ENCODE measurements at regions not wholly inside any gene's neighbourhood (a gene's known extent, or its start where the extent isn't known, plus 50 kb on each side); places are given as distances from the start of the nearest gene placed in this dataset.

DNA sequence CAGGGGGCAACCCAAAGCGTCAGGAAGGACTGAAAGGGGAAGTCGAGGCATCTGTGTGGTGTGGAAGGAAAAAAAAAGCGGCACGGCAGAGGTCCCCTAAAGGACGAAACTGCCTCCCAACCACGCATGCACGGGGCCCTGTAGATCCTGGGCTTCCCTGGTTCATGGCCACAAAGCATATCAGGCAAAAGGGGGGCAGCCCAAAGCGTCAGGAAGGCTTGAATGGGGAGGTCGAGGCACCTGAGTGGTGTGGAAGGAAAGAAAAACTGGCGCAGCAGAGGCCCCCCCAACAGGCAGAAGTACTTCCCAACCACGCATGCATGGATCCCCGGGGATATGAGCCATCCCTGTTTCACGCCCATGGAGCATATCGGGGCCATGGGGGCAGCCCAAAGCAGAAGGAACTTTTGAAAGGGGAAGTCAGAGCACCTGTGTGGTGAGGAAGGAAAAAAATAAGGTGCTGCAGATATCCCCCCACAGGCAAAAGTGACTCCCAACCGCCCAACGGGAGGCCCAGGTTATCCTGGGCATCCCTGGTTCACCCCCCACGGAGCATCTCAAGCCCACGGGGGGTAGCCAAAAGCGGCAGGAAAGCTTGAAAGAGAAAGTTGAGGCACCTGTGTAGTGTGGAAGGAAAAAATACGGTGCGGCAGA lies 581.2 kb downstream of the ALG10 start:
- H3K4me3 ChIP-seq (ENCODE audit: control insufficient read depth, low read depth, low read length): no peak overlapping the region
- TF ChIP-seq, protein P1, sequence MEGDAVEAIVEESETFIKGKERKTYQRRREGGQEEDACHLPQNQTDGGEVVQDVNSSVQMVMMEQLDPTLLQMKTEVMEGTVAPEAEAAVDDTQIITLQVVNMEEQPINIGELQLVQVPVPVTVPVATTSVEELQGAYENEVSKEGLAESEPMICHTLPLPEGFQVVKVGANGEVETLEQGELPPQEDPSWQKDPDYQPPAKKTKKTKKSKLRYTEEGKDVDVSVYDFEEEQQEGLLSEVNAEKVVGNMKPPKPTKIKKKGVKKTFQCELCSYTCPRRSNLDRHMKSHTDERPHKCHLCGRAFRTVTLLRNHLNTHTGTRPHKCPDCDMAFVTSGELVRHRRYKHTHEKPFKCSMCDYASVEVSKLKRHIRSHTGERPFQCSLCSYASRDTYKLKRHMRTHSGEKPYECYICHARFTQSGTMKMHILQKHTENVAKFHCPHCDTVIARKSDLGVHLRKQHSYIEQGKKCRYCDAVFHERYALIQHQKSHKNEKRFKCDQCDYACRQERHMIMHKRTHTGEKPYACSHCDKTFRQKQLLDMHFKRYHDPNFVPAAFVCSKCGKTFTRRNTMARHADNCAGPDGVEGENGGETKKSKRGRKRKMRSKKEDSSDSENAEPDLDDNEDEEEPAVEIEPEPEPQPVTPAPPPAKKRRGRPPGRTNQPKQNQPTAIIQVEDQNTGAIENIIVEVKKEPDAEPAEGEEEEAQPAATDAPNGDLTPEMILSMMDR (conservative IDR thresholded peaks at IDR 0.05; ENCODE audit: control insufficient read depth, insufficient read depth, low read depth, low read length): no peak
- no peak for DNase-seq (ENCODE audit: low read depth)

DNA sequence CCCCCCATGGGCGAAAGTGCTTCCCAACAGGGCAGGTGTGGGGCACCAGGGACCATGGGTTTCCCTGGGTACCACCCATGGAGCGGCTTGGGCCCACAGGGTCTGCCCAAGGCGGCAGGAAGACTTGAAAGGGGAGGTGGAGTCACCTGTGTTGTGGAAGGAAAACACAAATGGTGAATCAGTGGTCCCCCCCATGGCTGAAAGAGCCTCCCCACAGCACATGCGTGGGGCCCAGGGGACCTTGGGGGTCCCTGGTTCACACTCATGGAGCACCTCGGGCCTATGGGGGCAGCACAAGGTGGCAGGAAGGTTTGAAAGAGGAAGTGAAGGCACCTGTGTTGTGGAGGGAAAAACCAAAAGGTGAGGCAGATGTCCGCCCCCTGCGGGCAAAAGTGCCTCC lies 581.9 kb downstream of the ALG10 start:
- TF ChIP-seq, protein P1 (conservative IDR thresholded peaks at IDR 0.05; ENCODE audit: control insufficient read depth, insufficient read depth, low read depth, low read length): no peak
- no peak overlapping the region for H3K4me3 ChIP-seq (ENCODE audit: control insufficient read depth, low read depth, low read length)
- no peak for DNase-seq (ENCODE audit: low read depth)

DNA sequence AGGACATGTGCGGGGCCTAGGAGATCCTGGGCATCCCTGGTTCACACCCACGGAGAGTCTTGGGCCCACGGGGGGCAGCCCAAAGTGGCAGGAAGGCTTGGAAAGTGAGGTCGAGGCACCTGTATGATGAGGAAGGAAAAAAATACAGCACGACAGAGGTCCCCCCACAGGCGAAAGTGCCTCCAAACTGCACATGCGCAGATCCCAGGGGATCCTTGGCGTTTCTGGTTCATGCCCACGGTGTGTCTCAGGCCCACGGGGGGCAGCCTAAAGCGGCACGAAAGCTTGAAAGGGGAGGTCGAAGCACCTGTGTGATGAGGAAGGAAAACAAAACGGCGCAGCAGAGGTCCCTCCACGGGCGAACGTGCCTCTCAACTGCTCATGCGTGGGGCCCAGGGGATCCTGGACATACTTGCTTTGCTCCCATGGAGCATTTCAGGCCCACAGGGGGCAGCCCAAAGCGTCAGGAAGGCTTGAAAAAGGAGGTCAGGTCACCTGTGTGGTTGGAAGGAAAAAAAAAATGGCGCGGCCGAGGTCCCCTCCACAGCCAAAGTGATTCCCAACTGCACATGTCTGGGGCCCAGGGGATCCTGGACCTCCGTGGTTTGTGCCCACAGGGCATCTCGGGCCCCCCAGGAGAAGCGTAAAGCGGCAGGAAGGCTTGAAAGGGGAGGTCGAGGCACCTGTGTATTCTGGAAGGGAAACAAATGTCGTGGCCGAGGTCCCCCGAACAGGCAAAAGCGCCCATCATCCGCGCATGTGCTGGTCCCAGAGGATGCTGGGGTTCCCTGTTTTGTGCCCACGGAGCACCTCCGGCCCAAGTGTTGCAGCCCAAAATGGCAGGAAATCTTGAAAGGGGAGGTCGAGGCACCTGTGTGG lies 582.6 kb downstream of the ALG10 start:
- no peak overlapping the region for H3K4me3 ChIP-seq (ENCODE audit: control insufficient read depth, low read depth, low read length)
- no peak for DNase-seq (ENCODE audit: low read depth)
- TF ChIP-seq, protein P1 (conservative IDR thresholded peaks at IDR 0.05; ENCODE audit: control insufficient read depth, insufficient read depth, low read depth, low read length): no peak

DNA sequence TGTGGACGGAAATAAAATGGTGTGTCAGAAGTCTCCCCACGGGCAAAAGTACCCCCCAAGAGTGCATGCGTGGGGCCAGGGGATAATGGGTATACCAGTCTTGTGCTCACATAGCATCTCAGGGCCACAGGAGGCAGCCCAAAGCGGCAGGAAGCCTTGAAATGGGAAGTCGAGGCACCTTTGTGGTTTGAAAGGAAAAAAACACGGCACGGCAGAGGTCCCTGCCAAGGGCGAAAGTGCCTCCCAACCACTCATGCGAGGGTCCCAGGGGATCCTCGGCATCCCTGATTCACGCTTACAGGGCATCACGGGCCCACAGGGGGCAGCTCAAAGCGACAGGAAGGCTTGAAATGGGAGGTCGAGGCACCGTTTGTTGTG lies 583.2 kb downstream of the ALG10 start:
- no peak for DNase-seq (ENCODE audit: low read depth)
- no peak overlapping the region for H3K4me3 ChIP-seq (ENCODE audit: control insufficient read depth, low read depth, low read length)
- TF ChIP-seq, protein P1 (conservative IDR thresholded peaks at IDR 0.05; ENCODE audit: control insufficient read depth, insufficient read depth, low read depth, low read length): no peak

DNA sequence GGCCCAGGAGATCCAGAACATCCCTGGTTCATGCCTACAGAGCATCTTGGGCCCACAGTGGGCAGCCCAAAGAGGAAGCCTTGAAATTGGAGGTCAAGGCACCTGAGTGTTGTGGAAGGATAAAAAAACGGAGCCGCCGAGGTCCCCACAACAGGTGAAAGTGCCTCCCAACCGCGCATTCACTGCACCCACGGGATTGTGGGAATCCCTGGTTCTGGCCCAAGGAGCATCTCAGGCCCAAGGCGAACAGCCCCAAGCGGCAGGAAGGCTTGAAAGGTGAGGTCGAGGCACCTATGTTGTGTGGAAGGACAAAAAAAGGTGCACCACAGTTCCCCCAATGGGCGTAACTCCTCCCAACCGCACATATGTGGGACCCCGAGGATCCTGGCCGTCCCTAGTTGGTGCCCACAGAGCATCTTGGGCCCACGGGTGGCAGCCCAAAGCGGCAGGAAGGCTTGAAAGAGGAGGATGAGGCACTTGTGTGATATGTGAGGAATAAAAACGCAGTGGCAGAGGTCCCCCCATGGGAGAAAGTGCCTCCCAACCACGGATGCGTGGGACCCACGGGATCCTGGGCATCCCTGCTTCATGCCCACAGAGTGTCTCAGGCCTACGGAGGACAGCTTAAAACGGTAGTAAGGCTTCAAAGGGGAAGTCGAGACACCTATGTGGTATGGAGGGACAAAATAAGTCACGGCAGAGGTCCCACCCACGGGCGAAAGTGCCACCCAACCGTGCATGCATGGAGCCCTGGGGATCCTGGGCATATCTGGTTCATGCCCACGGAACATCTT lies 583.9 kb downstream of the ALG10 start:
- DNase-seq (ENCODE audit: low read depth): no peak
- no peak overlapping the region for H3K4me3 ChIP-seq (ENCODE audit: control insufficient read depth, low read depth, low read length)
- TF ChIP-seq, protein P1 (conservative IDR thresholded peaks at IDR 0.05; ENCODE audit: control insufficient read depth, insufficient read depth, low read depth, low read length): no peak

DNA sequence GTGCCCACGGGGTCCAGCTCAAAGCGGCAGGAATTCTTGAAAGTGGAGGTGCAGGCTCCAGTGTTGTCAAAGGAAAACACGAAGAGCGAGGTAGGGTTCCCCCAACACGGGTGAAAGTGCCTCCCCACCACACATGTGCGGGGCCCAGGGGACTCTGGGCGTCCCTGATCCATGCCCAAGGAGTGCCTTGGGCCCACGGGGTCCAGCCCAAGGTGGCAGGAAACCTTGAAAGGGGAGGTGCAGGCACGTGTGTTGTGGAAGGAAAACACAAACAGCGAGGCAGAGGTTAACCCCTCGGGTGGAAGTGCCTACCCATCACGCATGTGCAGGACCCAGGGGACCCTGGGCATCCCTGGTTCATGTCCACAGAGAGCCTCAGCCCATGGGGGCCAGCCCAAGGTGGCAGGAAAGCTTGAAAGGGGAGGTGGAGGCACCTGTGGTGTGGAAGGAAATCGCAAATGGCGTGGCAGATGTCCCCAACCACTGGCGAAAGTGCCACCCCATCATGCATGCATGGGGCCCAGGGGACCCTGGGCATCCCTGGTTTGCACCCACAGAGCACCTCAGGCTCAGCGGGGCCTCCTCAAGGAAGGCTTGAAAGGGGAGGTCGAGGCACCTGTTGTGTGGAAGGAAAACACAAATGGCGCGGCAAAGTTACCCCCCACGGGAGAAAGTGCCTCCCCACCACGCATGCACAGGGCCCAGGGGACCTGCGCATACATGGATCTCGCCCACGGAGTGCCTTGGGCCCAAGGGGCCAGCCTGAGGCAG lies 584.6 kb downstream of the ALG10 start:
- TF ChIP-seq, protein P1 (conservative IDR thresholded peaks at IDR 0.05; ENCODE audit: control insufficient read depth, insufficient read depth, low read depth, low read length): no peak
- DNase-seq (ENCODE audit: low read depth): no peak
- no peak overlapping the region for H3K4me3 ChIP-seq (ENCODE audit: control insufficient read depth, low read depth, low read length)

All from fibroblast of mammary gland (primary cell).